Left ventricle myocardium inferior (tissue), 1 donor: ENCODE measurements at regions not wholly inside any gene's neighbourhood (a gene's known extent, or its start where the extent isn't known, plus 50 kb on each side); places are given as distances from the start of the nearest gene placed in this dataset.
"Not testable (repeated sequence)": the region's sequence is repeated elsewhere in the genome, so short reads cannot be mapped to it uniquely, and the experiment has no call there.

Experiments
- DNase-seq: peaks from one replicate; pipeline ENCODE4 v3.0.0-alpha.2; 2020
- H3K27ac ChIP-seq: fragments of 200-600 bp; replicated peaks from 2 replicates; pipeline ENCODE4 v1.8.0; 2021
- H3K27me3 ChIP-seq: fragments of 200-600 bp; 2 replicates; pipeline ENCODE4 v1.8.0; 2021; ENCODE audit warnings: low read depth
- H3K36me3 ChIP-seq: fragments of 200-600 bp; 2 replicates; pipeline ENCODE4 v1.8.0; 2021
- H3K4me1 ChIP-seq: fragments of 200-600 bp; 2 replicates; pipeline ENCODE4 v1.8.0; 2021
- H3K4me3 ChIP-seq: fragments of 200-600 bp; 2 replicates; pipeline ENCODE4 v1.8.0; 2021; ENCODE audit warnings: mild to moderate bottlenecking, moderate library complexity
- H3K9me3 ChIP-seq: fragments of 200-600 bp; replicated peaks from 2 replicates; pipeline ENCODE4 v1.8.0; 2021
- intact Hi-C: fragments of 100-400 bp; cut with micrococcal nuclease; formaldehyde crosslinking; loops from one replicate; pipeline ENCODE4 v1.11.0; 2022
- TF ChIP-seq, protein P1 (sequence below): fragments of 200-600 bp; IDR thresholded peaks from 2 replicates; pipeline ENCODE4 v1.8.0; 2021; ENCODE audit warnings: antibody characterized with exemption, mild to moderate bottlenecking, borderline replicate concordance
- donor health status: DM: no; HTN: yes; CAD: no; lungs with severe emphysema.

DNA sequence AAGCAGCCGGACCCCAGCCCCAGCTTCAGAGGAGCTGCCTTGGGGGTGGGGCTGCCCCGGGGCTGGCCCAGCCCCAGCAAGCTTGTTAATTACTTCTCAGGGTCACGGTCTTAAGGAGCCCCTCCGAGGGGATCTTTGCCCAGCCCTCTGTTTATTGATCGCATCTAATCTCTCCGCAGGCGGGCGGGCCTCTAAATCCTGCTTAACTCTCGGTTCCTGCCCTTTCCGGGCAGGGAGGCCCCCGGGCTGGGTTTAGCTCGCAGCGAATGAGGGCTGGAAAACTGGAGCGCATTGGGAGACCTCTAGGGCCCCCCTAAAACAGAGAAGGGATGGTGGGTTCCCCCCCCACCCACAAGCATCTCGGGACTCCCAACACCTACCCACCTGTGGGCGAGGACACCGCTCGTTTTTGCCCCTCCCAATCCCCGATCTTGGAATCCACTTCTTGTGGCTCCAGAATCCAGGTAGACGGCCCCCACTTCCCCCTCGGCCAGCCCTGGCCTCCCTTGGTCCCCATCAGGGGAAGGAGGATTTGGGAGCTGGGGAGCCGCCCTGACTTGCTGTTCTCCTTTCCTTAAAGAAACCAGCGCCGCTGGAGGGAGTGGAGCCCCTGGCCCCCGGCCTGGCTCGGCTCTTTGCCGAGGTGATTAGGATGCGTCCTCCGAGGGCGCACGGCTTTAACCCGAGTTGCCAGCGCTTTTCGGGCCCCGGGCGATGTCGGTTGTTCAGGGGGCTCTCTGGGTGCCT, 59.5 kb upstream of the ADGRL1 start:
- no peak overlapping the region for H3K4me3 ChIP-seq
- no peaks in the 10 kb centered on the region for H3K9me3 ChIP-seq
- intact Hi-C loops, result no loop called here

DNA sequence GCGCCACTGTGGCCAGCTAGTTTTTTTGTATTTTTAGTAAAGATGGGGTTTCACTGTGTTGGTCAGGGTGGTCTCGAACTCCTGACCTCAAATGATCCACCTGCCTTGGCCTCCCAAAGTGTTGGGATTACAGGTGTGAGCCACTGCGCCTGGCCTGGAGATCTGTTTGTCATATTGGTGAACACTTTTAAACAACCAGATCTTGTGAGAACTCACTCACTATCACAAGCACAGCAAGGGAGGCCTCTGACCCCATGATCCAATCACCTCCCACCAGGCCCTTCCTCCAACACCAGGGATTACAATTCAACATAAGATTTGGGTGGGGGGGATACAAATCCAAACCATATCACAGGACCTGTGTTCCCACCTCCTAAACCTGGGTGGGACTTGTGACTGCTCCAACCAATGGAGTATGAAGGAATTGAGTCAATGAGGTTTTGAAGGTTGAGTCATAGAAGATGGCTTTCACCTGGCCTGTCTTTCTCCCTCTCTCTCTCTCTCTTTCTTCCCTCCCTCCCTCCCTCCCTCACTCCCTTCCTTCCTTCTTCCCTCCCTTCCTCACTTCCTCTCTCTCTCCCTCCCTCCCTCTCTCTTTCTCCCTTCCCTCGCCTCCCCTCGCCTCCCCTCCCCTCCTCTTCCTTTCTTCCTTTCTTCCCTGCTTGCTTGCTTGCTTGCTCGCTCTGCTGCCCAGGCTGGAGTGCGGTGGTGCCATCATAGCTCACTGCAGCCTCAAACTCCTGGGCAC, 50.1 kb upstream of the ADGRL1 start:
- intact Hi-C loops, result not testable (repeated sequence)

More for the DNA sequence above, 59.5 kb upstream of the ADGRL1 start:
- Histone ChIP-seq H3K36me3 (no peaks in the 10 kb centered on the region), H3K27me3 (peaks cover 63% of the 10 kb centered on the region), H3K4me1 (peaks cover 5% of the 10 kb centered on the region), H3K27ac (no peak overlapping the region)
- DNase-seq, result no peak
- TF ChIP-seq, protein P1, sequence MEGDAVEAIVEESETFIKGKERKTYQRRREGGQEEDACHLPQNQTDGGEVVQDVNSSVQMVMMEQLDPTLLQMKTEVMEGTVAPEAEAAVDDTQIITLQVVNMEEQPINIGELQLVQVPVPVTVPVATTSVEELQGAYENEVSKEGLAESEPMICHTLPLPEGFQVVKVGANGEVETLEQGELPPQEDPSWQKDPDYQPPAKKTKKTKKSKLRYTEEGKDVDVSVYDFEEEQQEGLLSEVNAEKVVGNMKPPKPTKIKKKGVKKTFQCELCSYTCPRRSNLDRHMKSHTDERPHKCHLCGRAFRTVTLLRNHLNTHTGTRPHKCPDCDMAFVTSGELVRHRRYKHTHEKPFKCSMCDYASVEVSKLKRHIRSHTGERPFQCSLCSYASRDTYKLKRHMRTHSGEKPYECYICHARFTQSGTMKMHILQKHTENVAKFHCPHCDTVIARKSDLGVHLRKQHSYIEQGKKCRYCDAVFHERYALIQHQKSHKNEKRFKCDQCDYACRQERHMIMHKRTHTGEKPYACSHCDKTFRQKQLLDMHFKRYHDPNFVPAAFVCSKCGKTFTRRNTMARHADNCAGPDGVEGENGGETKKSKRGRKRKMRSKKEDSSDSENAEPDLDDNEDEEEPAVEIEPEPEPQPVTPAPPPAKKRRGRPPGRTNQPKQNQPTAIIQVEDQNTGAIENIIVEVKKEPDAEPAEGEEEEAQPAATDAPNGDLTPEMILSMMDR, result no peak

More for the DNA sequence above, 50.1 kb upstream of the ADGRL1 start:
- not testable (repeated sequence) for H3K27ac ChIP-seq, DNase-seq, H3K4me3 ChIP-seq, H3K9me3 ChIP-seq, H3K36me3 ChIP-seq, H3K4me1 ChIP-seq
- H3K27me3 ChIP-seq, result peaks cover 31% of the 10 kb centered on the region
